ENCODE measurements at regions not wholly inside any gene's neighbourhood (a gene's known extent, or its start where the extent isn't known, plus 50 kb on each side); places are given as distances from the start of the nearest gene placed in this dataset.

- Mint-ChIP-seq H3K27ac (no peak overlapping the region), H3K9me3 (peaks cover 28% of the 10 kb centered on the region), H3K36me3 (ENCODE audit: low read depth) (no peaks in the 10 kb centered on the region), H3K4me3 (no peak overlapping the region), H3K27me3 (no peaks in the 10 kb centered on the region), H3K4me1 (ENCODE audit: low read depth) (no peaks in the 10 kb centered on the region)
- no peak for DNase-seq
Observed at GRCh38 chr10:108735380-108735779, 1187.9 kb downstream of the XPNPEP1 start.

- Mint-ChIP-seq H3K36me3 (ENCODE audit: low read depth) (no peaks in the 10 kb centered on the region), H3K4me3 (no peak overlapping the region), H3K27ac (no peak overlapping the region), H3K27me3 (no peaks in the 10 kb centered on the region), H3K9me3 (peaks cover 15% of the 10 kb centered on the region), H3K4me1 (ENCODE audit: low read depth) (no peaks in the 10 kb centered on the region)
- DNase-seq: no peak
Observed at GRCh38 chr10:108721874-108722273, 1201.4 kb downstream of the XPNPEP1 start.

- Mint-ChIP-seq H3K27ac (no peak overlapping the region), H3K4me3 (no peak overlapping the region), H3K36me3 (ENCODE audit: low read depth) (no peaks in the 10 kb centered on the region), H3K27me3 (no peaks in the 10 kb centered on the region), H3K9me3 (peaks cover 24% of the 10 kb centered on the region), H3K4me1 (ENCODE audit: low read depth) (no peaks in the 10 kb centered on the region)
- no peak for DNase-seq
Observed at GRCh38 chr10:108716352-108716751, 1207.0 kb downstream of the XPNPEP1 start.

- Mint-ChIP-seq H3K27me3 (no peaks in the 10 kb centered on the region), H3K4me1 (ENCODE audit: low read depth) (no peaks in the 10 kb centered on the region), H3K4me3 (no peak overlapping the region), H3K27ac (no peak overlapping the region), H3K9me3 (peaks cover 24% of the 10 kb centered on the region), H3K36me3 (ENCODE audit: low read depth) (no peaks in the 10 kb centered on the region)
- no peak for DNase-seq
Observed at GRCh38 chr10:108709927-108710722, 1213.2 kb downstream of the XPNPEP1 start.

GRCh38 chr10:108708363-108708762 lies 1214.9 kb downstream of the XPNPEP1 start:
- Mint-ChIP-seq H3K27me3 (no peaks in the 10 kb centered on the region), H3K9me3 (peaks cover 17% of the 10 kb centered on the region), H3K27ac (no peak overlapping the region), H3K36me3 (ENCODE audit: low read depth) (no peaks in the 10 kb centered on the region), H3K4me3 (no peak overlapping the region), H3K4me1 (ENCODE audit: low read depth) (no peaks in the 10 kb centered on the region)
- no peak for DNase-seq

- no peaks in the 10 kb centered on the region for H3K27me3 Mint-ChIP-seq
- DNase-seq: no peak
- no peaks in the 10 kb centered on the region for H3K36me3 Mint-ChIP-seq (ENCODE audit: low read depth)
- H3K4me1 Mint-ChIP-seq (ENCODE audit: low read depth): no peaks in the 10 kb centered on the region
- H3K4me3 Mint-ChIP-seq: no peak overlapping the region
- no peak overlapping the region for H3K27ac Mint-ChIP-seq
- peaks cover 4% of the 10 kb centered on the region for H3K9me3 Mint-ChIP-seq
Observed at GRCh38 chr10:108696792-108697477, 1226.4 kb downstream of the XPNPEP1 start.

- no peak for DNase-seq
- Mint-ChIP-seq H3K9me3 (peaks cover 18% of the 10 kb centered on the region), H3K4me3 (no peak overlapping the region), H3K4me1 (ENCODE audit: low read depth) (no peaks in the 10 kb centered on the region), H3K27me3 (no peaks in the 10 kb centered on the region), H3K27ac (no peak overlapping the region), H3K36me3 (ENCODE audit: low read depth) (no peaks in the 10 kb centered on the region)
Observed at GRCh38 chr10:108691126-108691525, 1232.2 kb downstream of the XPNPEP1 start.

GRCh38 chr10:108690530-108690929 lies 1232.8 kb downstream of the XPNPEP1 start:
- Mint-ChIP-seq H3K9me3 (peaks cover 18% of the 10 kb centered on the region), H3K36me3 (ENCODE audit: low read depth) (no peaks in the 10 kb centered on the region), H3K4me3 (no peak overlapping the region), H3K27me3 (no peaks in the 10 kb centered on the region), H3K27ac (no peak overlapping the region), H3K4me1 (ENCODE audit: low read depth) (no peaks in the 10 kb centered on the region)
- DNase-seq: no peak

- Mint-ChIP-seq H3K27me3 (no peaks in the 10 kb centered on the region), H3K9me3 (peaks cover 18% of the 10 kb centered on the region), H3K27ac (no peak overlapping the region), H3K4me1 (ENCODE audit: low read depth) (no peaks in the 10 kb centered on the region), H3K36me3 (ENCODE audit: low read depth) (no peaks in the 10 kb centered on the region), H3K4me3 (no peak overlapping the region)
- DNase-seq: no peak
Observed at GRCh38 chr10:108689891-108690290, 1233.4 kb downstream of the XPNPEP1 start.

GRCh38 chr10:108688314-108688713 lies 1235.0 kb downstream of the XPNPEP1 start:
- H3K4me1 Mint-ChIP-seq (ENCODE audit: low read depth): no peaks in the 10 kb centered on the region
- no peak overlapping the region for H3K4me3 Mint-ChIP-seq
- no peak for DNase-seq
- H3K9me3 Mint-ChIP-seq: peaks cover 16% of the 10 kb centered on the region
- H3K27me3 Mint-ChIP-seq: no peaks in the 10 kb centered on the region
- H3K36me3 Mint-ChIP-seq (ENCODE audit: low read depth): no peaks in the 10 kb centered on the region
- H3K27ac Mint-ChIP-seq: no peak overlapping the region

GRCh38 chr10:108685863-108686531 lies 1237.3 kb downstream of the XPNPEP1 start:
- no peak overlapping the region for H3K27ac Mint-ChIP-seq
- H3K36me3 Mint-ChIP-seq (ENCODE audit: low read depth): no peaks in the 10 kb centered on the region
- no peaks in the 10 kb centered on the region for H3K27me3 Mint-ChIP-seq
- H3K4me1 Mint-ChIP-seq (ENCODE audit: low read depth): no peaks in the 10 kb centered on the region
- H3K4me3 Mint-ChIP-seq: no peak overlapping the region
- no peak for DNase-seq
- peaks cover 15% of the 10 kb centered on the region for H3K9me3 Mint-ChIP-seq

GRCh38 chr10:108684431-108684830 lies 1238.9 kb downstream of the XPNPEP1 start:
- Mint-ChIP-seq H3K27me3 (no peaks in the 10 kb centered on the region), H3K9me3 (peaks cover 8% of the 10 kb centered on the region), H3K36me3 (ENCODE audit: low read depth) (no peaks in the 10 kb centered on the region), H3K4me1 (ENCODE audit: low read depth) (no peaks in the 10 kb centered on the region), H3K4me3 (no peak overlapping the region), H3K27ac (no peak overlapping the region)
- DNase-seq: no peak

GRCh38 chr10:108673741-108674140 lies 1249.6 kb downstream of the XPNPEP1 start:
- no peak for DNase-seq
- Mint-ChIP-seq H3K27ac (no peak overlapping the region), H3K27me3 (no peaks in the 10 kb centered on the region), H3K36me3 (ENCODE audit: low read depth) (no peaks in the 10 kb centered on the region), H3K4me3 (no peak overlapping the region), H3K4me1 (ENCODE audit: low read depth) (no peaks in the 10 kb centered on the region), H3K9me3 (peaks cover 7% of the 10 kb centered on the region)

- Mint-ChIP-seq H3K27ac (no peak overlapping the region), H3K27me3 (no peaks in the 10 kb centered on the region), H3K9me3 (peaks cover 13% of the 10 kb centered on the region), H3K4me1 (ENCODE audit: low read depth) (no peaks in the 10 kb centered on the region), H3K36me3 (ENCODE audit: low read depth) (no peaks in the 10 kb centered on the region), H3K4me3 (no peak overlapping the region)
- no peak for DNase-seq
Observed at GRCh38 chr10:108663587-108663986, 1259.7 kb downstream of the XPNPEP1 start.

GRCh38 chr10:108662975-108663374 lies 1260.3 kb downstream of the XPNPEP1 start:
- H3K27me3 Mint-ChIP-seq: no peaks in the 10 kb centered on the region
- peaks cover 13% of the 10 kb centered on the region for H3K9me3 Mint-ChIP-seq
- H3K4me3 Mint-ChIP-seq: no peak overlapping the region
- H3K36me3 Mint-ChIP-seq (ENCODE audit: low read depth): no peaks in the 10 kb centered on the region
- no peak for DNase-seq
- no peak overlapping the region for H3K27ac Mint-ChIP-seq
- no peaks in the 10 kb centered on the region for H3K4me1 Mint-ChIP-seq (ENCODE audit: low read depth)
